Omental fat pad (tissue), 3 donors: ENCODE measurements at regions not wholly inside any gene's neighbourhood (a gene's known extent, or its start where the extent isn't known, plus 50 kb on each side); places are given as distances from the start of the nearest gene placed in this dataset.

ENCODE experiments used
- ATAC-seq: fragments of 150-250 bp; one replicate; pipeline ENCODE4 v1.9.1; 2016; ENCODE audit warnings: mild to moderate bottlenecking, moderate library complexity; ENCODE audit not compliant: low FRiP score
- DNase-seq: peaks from one replicate; pipeline ENCODE4 v3.0.0-alpha.2; 2019; ENCODE audit warnings: low spot score
- CTCF ChIP-seq, 3 donors: fragments of 450-650 bp; IDR thresholded peaks; one replicate each; pipeline ENCODE4 v1.5.1; 2016 to 2017; ENCODE audit warnings: antibody characterized with exemption in 3 of 3, mild to moderate bottlenecking in 3 of 3, moderate library complexity in 2 of 3

DNA sequence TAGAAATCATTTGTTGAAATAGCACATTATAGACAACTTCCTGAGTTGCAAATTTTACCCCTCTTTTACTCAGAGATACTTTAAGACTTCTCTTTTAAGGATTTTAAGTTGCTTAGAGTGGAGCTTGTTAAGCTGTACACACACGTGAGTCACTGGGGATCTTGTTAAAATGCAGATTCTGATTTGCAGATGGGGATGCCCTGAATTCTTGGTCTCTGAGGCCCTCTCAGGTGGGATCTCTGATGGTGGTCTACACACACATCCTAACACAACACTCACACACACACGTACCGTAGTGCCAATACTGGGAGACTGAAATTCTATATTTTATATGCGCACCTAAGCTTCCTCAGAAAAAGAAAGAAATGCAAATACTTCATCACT lies 788.3 kb downstream of the UQCRFS1 start:
- ATAC-seq, result no peak
- no peak for DNase-seq
- TF ChIP-seq CTCF (IDR thresholded peaks at IDR 0.05), result no peak

DNA sequence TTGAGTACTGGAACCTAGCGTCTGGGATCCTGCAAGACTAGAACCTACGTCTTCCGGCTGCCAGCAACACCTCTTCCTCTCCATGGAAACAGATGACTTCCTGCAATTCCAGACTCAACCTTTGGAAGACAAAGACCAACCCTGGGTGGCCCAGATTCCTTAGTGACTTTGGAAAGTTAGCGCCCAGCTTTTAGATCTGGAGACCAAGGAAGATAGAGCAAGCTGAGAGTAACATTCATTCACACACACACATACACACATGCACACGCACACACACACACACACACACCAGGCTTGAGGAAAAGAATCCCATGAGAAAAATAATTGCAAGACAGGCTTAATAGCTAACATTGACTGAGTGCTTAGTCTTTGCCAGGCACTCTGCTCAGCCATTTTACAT lies 788.9 kb downstream of the UQCRFS1 start:
- TF ChIP-seq CTCF (IDR thresholded peaks at IDR 0.05), result no peak

DNA sequence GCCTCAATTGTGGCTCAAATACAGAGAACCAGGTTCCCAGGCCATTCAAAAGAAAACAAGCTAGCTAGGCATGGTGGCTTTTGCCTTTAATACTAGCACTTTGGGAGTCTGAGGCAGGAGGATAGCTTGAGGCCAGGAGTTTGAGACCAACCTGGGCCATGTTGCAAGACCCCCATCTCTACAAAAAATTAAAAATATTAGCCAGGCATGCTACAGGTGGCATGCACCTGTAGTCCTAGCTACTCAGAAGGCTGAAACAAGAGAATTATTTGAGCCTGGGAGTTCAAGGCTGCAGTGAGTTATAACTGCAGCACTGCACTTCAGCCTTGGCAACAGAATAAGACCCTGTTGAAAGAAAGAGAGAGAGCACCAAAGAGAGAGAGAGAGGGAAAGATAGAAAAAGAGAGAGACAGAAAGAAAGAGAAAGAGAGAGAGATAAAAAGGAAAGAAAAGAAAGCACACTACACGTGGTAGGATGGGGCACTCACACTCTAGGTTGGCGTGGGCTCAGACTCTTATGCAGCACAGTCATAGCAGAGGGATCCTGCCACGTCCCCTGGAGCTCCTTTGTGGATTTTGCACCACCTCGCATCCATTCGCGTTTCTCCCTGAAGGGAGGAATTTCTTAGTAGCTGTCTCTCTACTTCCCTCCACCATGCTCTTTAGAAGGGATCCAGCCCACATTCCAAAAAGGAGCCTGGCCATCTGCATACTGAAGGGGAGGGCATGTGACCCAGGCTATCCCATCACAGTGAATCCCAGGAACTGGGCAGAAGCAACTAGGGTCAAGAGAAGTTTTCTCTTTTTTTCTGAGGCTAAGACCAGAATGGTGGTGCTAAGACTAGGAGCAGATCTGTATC lies 789.9 kb downstream of the UQCRFS1 start:
- TF ChIP-seq CTCF (IDR thresholded peaks at IDR 0.05), result no peak
- DNase-seq (no peak), ATAC-seq (no peak)

More for the DNA sequence above, 788.9 kb downstream of the UQCRFS1 start:
- no peak for ATAC-seq
- DNase-seq, result no peak

DNA sequence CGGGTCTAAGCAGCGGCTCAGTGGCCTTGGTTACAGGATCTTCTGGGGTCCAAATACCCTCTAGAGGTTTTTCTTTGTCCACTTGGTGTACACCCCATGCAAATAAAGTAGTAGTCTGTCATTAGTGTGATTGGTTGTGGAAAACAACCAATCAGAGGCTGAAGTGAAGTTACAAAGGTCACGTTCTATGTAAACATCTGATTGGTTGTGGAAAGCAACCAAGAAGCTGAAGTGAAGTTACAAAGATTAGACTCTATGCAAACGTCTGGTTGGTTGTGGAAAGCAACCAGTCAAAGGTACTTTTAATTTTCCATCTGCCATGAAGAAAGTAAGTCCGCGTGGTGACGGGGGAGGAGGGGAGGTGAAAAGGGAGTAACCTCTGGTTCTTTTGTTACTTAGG lies 790.9 kb downstream of the UQCRFS1 start:
- no peak for ATAC-seq
- no peak for TF ChIP-seq CTCF (IDR thresholded peaks at IDR 0.05)
- DNase-seq, result no peak

GRCh38 chr19:28420811-28421550 lies 792.0 kb downstream of the UQCRFS1 start:
- no peak for ATAC-seq
- DNase-seq, result no peak
- TF ChIP-seq CTCF (IDR thresholded peaks at IDR 0.05), result no peak

DNA sequence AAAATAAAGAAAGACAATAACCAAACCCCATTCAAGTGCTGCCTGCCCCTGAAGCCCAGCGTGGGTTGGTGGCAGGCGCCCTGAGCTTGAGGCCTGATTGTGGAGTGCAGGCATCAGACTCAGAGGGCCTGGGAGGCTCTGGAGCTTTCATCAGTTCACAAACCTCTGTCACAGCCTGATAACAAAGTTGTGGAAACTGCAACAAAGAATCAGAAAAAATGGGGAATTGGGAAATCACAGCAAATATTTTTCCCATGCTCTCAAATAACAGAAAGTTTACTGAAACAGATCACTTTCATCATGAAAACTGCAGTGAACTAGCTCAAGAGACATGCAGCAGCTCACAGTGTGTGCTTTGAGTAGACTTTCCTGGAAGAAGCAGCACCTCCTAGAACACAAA lies 793.6 kb downstream of the UQCRFS1 start:
- no peak for TF ChIP-seq CTCF (IDR thresholded peaks at IDR 0.05)
- DNase-seq (no peak), ATAC-seq (no peak)
